Occipital lobe (tissue), 1 donor: ENCODE measurements at regions not wholly inside any gene's neighbourhood (a gene's known extent, or its start where the extent isn't known, plus 50 kb on each side); places are given as distances from the start of the nearest gene placed in this dataset.

ENCODE experiments used
- DNase-seq: peaks from one replicate; lab custom pipeline; 2025; lab: John Stamatoyannopoulos, UW

DNA sequence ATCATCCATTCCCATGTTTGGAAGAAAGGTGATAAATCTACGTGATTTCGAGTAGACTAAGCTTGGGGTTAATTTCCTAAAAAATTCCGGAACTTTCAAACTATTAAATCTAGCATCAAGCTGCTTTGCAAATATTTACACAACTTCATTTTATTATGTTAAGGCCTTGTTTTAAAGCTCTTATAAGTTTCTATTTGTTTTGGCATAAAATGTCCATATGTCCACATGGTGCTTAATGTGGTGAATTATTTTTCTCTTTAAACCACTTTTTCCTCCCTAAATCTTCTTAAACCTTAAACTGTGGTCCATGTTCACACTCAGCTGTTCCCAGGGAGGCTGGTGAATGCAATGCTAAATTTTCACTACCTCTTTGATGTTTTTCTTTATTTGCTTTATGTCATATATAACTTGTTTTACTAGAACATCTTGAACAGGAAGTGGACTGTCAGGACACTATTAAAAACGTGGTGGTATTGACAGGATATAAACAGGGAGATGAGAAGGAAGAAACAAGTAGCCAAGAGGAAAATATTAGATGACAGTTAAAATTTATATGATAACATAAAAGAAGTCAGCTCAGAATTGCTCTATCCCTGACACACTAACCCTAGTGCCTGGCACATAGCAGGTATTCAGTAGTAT is 72.5 kb upstream of the AGTR1 start:
- no peak for DNase-seq

DNA sequence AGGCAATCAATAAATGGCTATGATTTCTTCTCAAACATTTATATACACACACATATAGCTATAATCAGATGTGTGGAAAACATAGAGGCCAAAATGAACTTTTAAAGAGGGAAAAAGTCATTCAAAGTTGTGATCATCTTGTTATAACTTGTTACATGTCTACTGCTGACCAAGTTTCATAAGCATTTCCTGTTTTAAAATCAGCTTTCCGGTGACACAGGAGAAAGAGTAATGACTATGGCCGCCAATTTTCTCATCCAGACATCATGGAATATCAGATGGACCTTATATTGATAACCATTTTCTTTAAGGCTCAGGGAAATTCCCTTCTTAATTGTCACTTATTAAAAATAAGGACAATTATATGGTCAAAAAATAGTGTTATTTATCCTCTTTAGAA is 71.7 kb upstream of the AGTR1 start:
- no peak for DNase-seq

DNA sequence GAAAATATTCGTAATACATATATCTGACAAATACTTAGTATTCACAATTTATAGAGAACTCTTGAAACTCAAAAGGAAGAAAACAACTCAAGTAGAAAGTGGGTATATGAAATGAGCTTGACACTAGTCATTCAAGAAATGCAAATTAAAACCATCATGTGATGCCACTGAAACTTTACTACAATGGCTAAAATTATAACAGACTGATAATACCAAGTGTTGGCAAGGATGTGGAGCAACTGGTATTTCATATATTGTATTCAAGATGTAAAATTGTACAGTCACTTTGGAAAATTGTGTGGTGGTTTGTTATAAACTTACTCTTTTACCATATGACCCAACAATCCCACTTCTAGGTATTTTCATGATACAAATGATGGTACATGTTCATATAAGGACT is 68.7 kb upstream of the AGTR1 start:
- no peak for DNase-seq

DNA sequence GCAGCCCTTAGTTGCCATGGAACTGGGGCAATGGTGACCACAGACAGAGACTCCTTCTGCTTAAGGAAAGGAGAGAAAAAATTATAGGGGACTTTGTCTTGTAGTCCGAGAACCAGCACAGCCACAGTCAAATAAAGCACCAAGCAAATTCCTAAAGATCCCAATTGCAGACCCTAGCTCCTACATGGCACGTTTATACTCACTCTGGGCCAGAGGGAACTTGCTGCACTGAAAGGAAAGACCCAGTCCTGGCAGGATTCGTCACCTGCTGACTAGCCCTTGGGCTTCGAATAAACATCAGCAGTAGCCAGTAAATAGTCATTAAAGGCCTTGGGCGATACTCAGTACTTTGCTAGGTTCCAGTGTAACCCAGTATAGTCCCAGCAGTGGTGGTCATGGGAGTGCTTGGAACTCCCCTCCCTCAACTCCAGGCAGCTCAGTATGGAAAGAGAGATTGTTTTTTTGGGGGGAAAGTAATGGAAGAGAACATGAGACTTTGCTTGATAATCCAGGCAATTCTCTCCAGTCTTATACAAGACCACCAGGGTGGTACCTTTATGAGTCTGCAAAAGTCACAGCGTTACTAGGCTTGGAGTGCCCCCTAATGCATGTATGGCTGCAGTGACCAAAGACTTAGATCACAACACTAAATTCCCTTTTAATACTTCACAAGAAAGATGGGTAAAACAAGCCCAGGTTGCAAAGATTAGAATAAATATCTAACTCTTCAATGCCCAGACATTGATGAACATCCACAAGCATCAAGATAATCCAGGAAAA is 66.4 kb upstream of the AGTR1 start:
- DNase-seq = no peak

GRCh38 chr3:148641722-148642121 is 56.0 kb upstream of the AGTR1 start:
- no peak for DNase-seq

DNA sequence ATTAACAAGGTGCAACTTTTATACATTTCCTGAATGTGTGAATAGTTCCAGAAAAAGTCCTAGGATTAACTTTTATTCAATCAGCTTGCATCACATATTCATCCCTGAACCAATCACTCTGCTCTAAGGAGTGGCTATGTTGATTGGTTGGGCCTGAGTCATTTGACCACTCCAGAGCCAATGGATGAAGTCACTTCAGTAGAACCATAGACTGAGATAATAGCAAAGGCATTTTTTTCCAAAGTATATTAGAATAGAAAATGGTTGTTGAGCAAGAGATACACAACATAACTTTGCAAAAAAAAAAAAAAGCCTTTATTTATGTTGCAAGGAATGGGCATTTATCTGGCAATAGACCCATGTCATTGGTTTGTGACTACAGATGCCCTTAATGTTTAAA is 55.5 kb upstream of the AGTR1 start:
- DNase-seq = no peak

GRCh38 chr3:148642616-148643015 is 55.1 kb upstream of the AGTR1 start:
- DNase-seq = no peak

GRCh38 chr3:148643389-148643840 is 54.3 kb upstream of the AGTR1 start:
- DNase-seq = no peak

GRCh38 chr3:148646126-148646665 is 51.5 kb upstream of the AGTR1 start:
- no peak for DNase-seq
